ENCODE measurements at regions not wholly inside any gene's neighbourhood (a gene's known extent, or its start where the extent isn't known, plus 50 kb on each side); places are given as distances from the start of the nearest gene placed in this dataset.
"Not testable (repeated sequence)": the region's sequence is repeated elsewhere in the genome, so short reads cannot be mapped to it uniquely, and the experiment has no call there.

DNA sequence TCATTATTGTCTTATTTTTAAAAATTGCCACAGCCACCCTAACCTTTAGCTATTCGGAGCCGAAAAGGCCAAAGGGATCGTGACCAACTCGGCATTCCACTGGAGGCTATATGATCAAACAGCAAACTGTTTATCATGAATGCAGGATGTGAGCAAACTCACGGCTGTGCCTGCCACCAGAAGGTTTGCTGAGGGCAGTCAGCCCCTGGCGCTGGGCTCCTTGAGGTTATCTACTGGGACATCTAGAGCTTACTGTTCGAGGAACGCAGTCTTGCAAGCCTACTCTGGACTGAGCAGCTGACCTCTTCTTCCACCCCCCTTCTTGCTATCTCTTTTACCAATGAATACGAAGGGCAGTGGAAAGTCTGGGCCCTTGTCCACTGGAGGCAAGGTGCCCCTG lies 231.5 kb upstream of the TARS1 start:
- TF ChIP-seq, protein P1, sequence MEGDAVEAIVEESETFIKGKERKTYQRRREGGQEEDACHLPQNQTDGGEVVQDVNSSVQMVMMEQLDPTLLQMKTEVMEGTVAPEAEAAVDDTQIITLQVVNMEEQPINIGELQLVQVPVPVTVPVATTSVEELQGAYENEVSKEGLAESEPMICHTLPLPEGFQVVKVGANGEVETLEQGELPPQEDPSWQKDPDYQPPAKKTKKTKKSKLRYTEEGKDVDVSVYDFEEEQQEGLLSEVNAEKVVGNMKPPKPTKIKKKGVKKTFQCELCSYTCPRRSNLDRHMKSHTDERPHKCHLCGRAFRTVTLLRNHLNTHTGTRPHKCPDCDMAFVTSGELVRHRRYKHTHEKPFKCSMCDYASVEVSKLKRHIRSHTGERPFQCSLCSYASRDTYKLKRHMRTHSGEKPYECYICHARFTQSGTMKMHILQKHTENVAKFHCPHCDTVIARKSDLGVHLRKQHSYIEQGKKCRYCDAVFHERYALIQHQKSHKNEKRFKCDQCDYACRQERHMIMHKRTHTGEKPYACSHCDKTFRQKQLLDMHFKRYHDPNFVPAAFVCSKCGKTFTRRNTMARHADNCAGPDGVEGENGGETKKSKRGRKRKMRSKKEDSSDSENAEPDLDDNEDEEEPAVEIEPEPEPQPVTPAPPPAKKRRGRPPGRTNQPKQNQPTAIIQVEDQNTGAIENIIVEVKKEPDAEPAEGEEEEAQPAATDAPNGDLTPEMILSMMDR (conservative IDR thresholded peaks at IDR 0.05) = no peak
- H3K27ac ChIP-seq = no peak overlapping the region

DNA sequence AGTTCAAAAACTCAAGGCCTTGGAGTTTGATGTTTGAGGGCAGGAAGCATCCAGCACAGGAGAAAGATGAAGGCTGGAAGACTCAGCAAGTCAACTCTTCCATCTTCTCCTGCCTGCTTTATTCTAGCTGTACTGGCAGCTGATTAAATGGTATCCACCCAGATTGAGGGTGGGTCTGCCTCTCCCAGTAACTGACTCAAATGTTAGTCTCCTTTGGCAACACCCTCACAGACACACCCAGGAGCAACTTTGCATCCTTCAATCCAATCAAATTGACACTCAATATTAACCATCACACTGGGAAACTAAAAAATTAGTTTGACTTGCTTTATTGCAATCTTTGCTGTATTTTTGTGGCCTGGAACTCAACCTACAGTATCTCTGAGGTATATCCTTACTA lies 230.5 kb upstream of the TARS1 start:
- not testable (repeated sequence) for H3K27ac ChIP-seq

DNA sequence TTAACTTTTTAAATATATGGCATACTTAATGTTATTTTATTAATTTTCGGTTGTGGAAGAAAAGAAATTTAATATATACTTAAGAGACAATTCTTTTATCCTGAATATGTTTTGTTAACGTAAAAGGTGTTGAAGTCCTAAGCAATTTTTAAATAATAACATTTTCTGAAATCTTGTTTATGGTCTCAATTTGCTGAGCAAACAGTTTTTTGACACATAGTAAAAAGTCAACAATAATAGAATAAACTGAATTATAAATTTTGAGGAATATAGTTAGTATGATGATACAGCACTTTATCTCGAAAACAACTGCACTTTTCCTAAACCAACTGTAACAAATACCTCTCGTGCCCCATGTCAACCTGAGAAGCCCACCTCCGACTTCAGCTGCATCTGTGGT lies 229.8 kb upstream of the TARS1 start:
- TF ChIP-seq, protein P1 (conservative IDR thresholded peaks at IDR 0.05) = no peak

DNA sequence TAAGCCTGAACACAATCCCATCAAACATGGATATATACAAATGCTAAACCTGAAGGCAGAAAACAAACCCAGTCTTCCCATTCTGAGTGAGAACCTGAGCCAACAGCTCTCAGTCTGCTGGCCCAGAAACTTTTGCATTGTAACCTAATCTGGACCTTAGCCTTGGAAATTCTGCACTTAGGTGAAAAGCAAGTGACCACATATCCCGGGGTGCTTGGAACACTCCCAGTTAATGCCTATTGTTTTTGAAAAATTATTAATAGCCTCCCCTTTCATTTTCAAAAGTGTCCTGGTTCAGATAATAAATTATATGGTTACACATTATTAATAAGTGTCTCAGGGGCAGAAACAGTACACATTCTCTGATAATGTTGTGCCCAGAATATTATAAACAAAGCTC lies 228.3 kb upstream of the TARS1 start:
- no peak overlapping the region for H3K27ac ChIP-seq

More for the DNA sequence above, 229.8 kb upstream of the TARS1 start:
- no peak overlapping the region for H3K27ac ChIP-seq

DNA sequence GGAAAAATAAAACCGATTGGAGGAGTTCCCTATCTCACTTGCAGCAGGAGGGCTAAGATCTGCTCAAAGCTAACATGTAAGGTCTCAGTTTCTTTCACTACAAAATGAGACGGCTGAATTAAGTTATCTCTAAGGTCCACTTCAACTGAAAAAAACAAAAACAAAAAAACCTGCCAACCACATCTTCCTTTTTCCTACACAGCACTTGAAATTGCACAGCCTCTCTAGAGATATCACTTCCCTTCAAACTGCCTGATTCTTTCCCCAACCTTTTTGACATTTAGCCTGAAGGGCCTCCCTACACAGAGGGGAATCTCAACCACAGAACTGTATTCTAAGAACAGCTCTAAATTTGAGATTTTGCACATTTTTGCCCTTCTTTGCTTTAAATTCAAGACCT lies 227.9 kb upstream of the TARS1 start:
- no peak overlapping the region for H3K27ac ChIP-seq
- TF ChIP-seq, protein P1 (conservative IDR thresholded peaks at IDR 0.05) = no peak

More for the DNA sequence above, 228.3 kb upstream of the TARS1 start:
- TF ChIP-seq, protein P1 (conservative IDR thresholded peaks at IDR 0.05) = no peak

DNA sequence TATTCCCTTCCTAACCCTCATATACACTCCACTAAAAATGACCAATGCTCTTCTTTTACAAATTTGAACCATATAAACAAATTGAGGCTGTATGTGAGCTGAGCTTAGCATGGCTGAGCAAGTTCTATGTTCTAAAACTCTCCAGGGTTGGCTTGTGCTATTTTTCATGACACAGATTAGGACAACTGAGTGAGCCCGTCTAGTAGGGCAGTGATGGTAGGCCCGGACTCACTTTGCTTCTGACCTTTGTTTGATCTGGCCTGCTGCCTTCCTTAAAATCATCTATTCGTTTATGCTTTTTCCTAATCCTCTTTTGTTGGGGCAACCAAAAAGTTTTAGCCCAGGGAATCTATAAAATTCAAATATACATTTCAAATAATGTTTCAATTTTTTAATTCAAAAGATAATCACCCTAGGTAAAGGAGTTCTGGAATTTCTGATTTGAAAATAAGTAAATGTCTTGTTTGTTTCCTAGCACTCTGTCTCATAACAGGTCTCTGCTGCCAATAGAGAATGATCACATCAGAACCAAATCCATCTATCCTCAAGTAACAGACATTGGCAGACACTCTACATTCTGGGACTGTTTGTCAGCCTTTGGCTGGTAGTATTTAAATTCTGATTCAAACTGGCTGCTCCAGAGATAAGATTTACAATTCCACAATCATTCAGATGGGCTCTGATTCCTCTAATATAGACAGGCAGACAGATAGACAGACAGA lies 217.0 kb upstream of the TARS1 start:
- TF ChIP-seq, protein P1 (conservative IDR thresholded peaks at IDR 0.05) = no peak
- H3K27ac ChIP-seq = no peak overlapping the region

DNA sequence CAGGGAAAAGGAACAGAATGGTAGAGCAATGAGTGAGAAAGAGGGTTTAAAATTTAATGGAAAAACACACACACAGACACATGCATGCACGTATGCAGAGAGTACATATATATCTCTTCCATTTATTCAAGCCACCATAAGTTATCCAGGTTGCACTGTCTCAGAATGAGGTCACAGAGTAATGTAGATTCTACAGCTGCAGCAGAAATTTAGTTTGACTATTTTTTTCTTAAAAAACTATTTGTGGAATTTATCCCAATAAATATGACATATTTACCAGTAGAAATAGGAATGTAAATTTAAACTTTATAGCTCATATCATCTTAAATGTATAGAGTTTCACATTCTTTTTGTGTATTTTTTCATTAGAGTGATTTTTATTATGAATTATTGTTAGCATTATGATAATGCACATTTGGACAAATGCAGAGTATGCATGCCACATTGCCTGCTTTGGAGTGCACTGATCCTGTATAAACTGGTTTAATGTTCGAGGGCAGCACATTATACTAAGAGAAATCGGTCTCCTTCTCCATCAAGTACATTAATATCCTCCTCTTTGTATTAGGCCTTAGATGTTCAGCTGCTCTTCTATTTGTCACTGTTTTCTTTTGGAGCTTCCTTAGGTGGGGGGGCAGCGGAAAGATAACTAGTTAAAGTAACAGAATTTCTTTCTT lies 216.3 kb upstream of the TARS1 start:
- TF ChIP-seq, protein P1 (conservative IDR thresholded peaks at IDR 0.05) = no peak
- no peak overlapping the region for H3K27ac ChIP-seq

DNA sequence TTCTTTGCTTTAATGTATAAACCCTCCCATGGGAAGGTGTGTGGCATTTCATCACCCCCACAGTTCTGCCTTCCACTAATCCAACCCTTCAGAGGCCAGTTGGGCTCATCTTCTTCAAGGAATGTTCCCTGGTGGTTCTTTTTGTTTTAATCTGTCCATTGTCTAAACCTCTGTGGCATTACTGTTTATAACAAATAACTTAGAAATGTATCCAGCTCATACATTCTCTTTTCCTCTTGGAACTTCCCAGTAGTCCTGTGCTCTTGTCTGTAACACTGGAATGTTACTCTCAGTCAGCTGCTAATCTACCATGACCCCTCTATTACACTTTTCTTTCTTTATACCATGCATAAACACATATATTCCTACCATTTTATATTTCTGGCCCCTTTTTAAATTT lies 213.5 kb upstream of the TARS1 start:
- TF ChIP-seq, protein P1 (conservative IDR thresholded peaks at IDR 0.05) = no peak
- peak overlapping the region; percentile 46; the same call in 1 of the 2 replicates for H3K27ac ChIP-seq

Measured in VCaP (cell line).